Activated naive CD4-positive, alpha-beta T cell treated with anti-CD3 and anti-CD28 coated beads for 36 hours (primary cell): ENCODE measurements at regions not wholly inside any gene's neighbourhood (a gene's known extent, or its start where the extent isn't known, plus 50 kb on each side); places are given as distances from the start of the nearest gene placed in this dataset.

Experiments used
- CTCF ChIA-PET: fragments of 350-600 bp; sonication (Branson Sonifier 250); formaldehyde crosslinking; loops from one replicate; lab custom pipeline; 2021; ENCODE audit warnings: antibody characterized with exemption; lab: Charles Lee
- DNase-seq: peaks from one replicate; pipeline ENCODE4 v3.0.0-alpha.2; 2020
- H3K27ac Mint-ChIP-seq: one replicate; pipeline ENCODE4 v1.8.0; 2021; ENCODE audit warnings: mild to moderate bottlenecking, mixed read lengths
- H3K27me3 Mint-ChIP-seq: one replicate; pipeline ENCODE4 v1.8.0; 2021; ENCODE audit warnings: low read depth, mixed read lengths
- H3K36me3 Mint-ChIP-seq: one replicate; pipeline ENCODE4 v1.8.0; 2021; ENCODE audit warnings: low read depth, mixed read lengths
- H3K4me1 Mint-ChIP-seq: one replicate; pipeline ENCODE4 v1.8.0; 2021; ENCODE audit warnings: low read depth, mixed read lengths
- H3K4me3 Mint-ChIP-seq: one replicate; pipeline ENCODE4 v1.8.0; 2021; ENCODE audit warnings: mild to moderate bottlenecking, moderate library complexity, mixed read lengths
- H3K9me3 Mint-ChIP-seq: one replicate; pipeline ENCODE4 v1.8.0; 2021; ENCODE audit warnings: mixed read lengths
- intact Hi-C: fragments of 100-400 bp; cut with micrococcal nuclease; formaldehyde crosslinking; loops from one replicate; pipeline ENCODE4 v1.15.1; 2023

GRCh38 chr1:212553676-212554075 is 54.9 kb upstream of the ATF3 start:
- Mint-ChIP-seq H3K27me3 (peaks cover 17% of the 10 kb centered on the region), H3K4me1 (peaks cover 5% of the 10 kb centered on the region), H3K4me3 (no peak overlapping the region), H3K27ac (no peak overlapping the region), H3K9me3 (peaks cover 1% of the 10 kb centered on the region), H3K36me3 (peaks cover 4% of the 10 kb centered on the region)
- CTCF ChIA-PET, result interaction anchor here (0.6 to 1.5 kb wide), 2 partner anchors 26 to 43 kb away, joined by 3 to 8 read pairs; no protein-coding TSS in a partner anchor
- no peak for DNase-seq
- intact Hi-C loops, result no loop called here

GRCh38 chr1:212554401-212554800 is 54.2 kb upstream of the ATF3 start:
- H3K4me3 Mint-ChIP-seq, result no peak overlapping the region
- H3K9me3 Mint-ChIP-seq, result peaks cover 1% of the 10 kb centered on the region
- peaks cover 17% of the 10 kb centered on the region for H3K27me3 Mint-ChIP-seq
- H3K36me3 Mint-ChIP-seq, result peaks cover 4% of the 10 kb centered on the region
- DNase-seq, result no peak
- CTCF ChIA-PET, result interaction anchor here (0.6 to 1.5 kb wide), 4 partner anchors 25 to 93 kb away, joined by 3 to 8 read pairs (median 4); no protein-coding TSS in a partner anchor
- intact Hi-C loops, result no loop called here
- H3K4me1 Mint-ChIP-seq, result peaks cover 10% of the 10 kb centered on the region
- no peak overlapping the region for H3K27ac Mint-ChIP-seq

- H3K4me1 Mint-ChIP-seq, result peaks cover 13% of the 10 kb centered on the region
Measured at GRCh38 chr1:212555426-212555825, 53.1 kb upstream of the ATF3 start.

GRCh38 chr1:212556822-212557549 is 51.6 kb upstream of the ATF3 start:
- DNase-seq, result no peak
- Mint-ChIP-seq H3K36me3 (peaks cover 4% of the 10 kb centered on the region), H3K4me3 (no peak overlapping the region), H3K4me1 (peaks cover 13% of the 10 kb centered on the region), H3K27ac (no peak overlapping the region), H3K9me3 (peaks cover 1% of the 10 kb centered on the region), H3K27me3 (peaks cover 12% of the 10 kb centered on the region)
- intact Hi-C loops, result no loop called here
- CTCF ChIA-PET, result interaction anchor here (0.8 to 1.4 kb wide), 4 partner anchors 10 to 124 kb away, joined by 3 to 10 read pairs (median 4); no protein-coding TSS in a partner anchor

More at GRCh38 chr1:212555426-212555825, 53.1 kb upstream of the ATF3 start:
- CTCF ChIA-PET, result interaction anchor here (1.4 kb wide), 1 partner anchor 110 kb away, joined by 4 read pairs; no protein-coding TSS in a partner anchor
- intact Hi-C loops, result no loop called here
- Mint-ChIP-seq H3K4me3 (no peak overlapping the region), H3K9me3 (peaks cover 1% of the 10 kb centered on the region), H3K27ac (no peak overlapping the region), H3K36me3 (peaks cover 4% of the 10 kb centered on the region), H3K27me3 (peaks cover 17% of the 10 kb centered on the region)
- no peak for DNase-seq

- peaks cover 4% of the 10 kb centered on the region for H3K36me3 Mint-ChIP-seq
- H3K27me3 Mint-ChIP-seq, result peaks cover 12% of the 10 kb centered on the region
- CTCF ChIA-PET, result interaction anchor here (0.6 to 1.2 kb wide), 4 partner anchors 58 to 123 kb away, joined by 3 to 5 read pairs (median 4); no protein-coding TSS in a partner anchor
- intact Hi-C loops, result loop anchor here (2.0 kb wide), 2 partner anchors 233 to 301 kb away; partner anchors contain the start of genes FLVCR1, NSL1 and TATDN3
- no peak for DNase-seq
- H3K4me1 Mint-ChIP-seq, result peaks cover 13% of the 10 kb centered on the region
- H3K4me3 Mint-ChIP-seq, result peak overlapping the region; percentile 66
- peaks cover 6% of the 10 kb centered on the region for H3K9me3 Mint-ChIP-seq
- peak overlapping the region; percentile 72 for H3K27ac Mint-ChIP-seq
Measured at GRCh38 chr1:212557739-212558692, 50.5 kb upstream of the ATF3 start.

- CTCF ChIA-PET, result interaction anchor here (1.2 kb wide), 1 partner anchor 82 kb away, joined by 5 read pairs; no protein-coding TSS in a partner anchor
- DNase-seq, result peak; percentile 94
- peak overlapping the region; percentile 92 for H3K27ac Mint-ChIP-seq
- intact Hi-C loops, result loop anchor here (1.0 to 2.0 kb wide), 6 partner anchors 8 to 300 kb away; partner anchors contain the start of genes ATF3, FLVCR1, NSL1 and PPP2R5A
- H3K4me1 Mint-ChIP-seq, result peaks cover 13% of the 10 kb centered on the region
- peaks cover 4% of the 10 kb centered on the region for H3K36me3 Mint-ChIP-seq
- H3K4me3 Mint-ChIP-seq, result peak overlapping the region; percentile 66
- peaks cover 12% of the 10 kb centered on the region for H3K27me3 Mint-ChIP-seq
- H3K9me3 Mint-ChIP-seq, result peaks cover 6% of the 10 kb centered on the region
Measured at GRCh38 chr1:212558693-212559480, 49.7 kb upstream of the ATF3 start.
